DMS53 (cell line): ENCODE measurements at regions not wholly inside any gene's neighbourhood (a gene's known extent, or its start where the extent isn't known, plus 50 kb on each side); places are given as distances from the start of the nearest gene placed in this dataset.
"Not testable (repeated sequence)": the region's sequence is repeated elsewhere in the genome, so short reads cannot be mapped to it uniquely, and the experiment has no call there.

Source experiments
- DNase-seq: peaks from one replicate; lab custom pipeline; 2025; lab: John Stamatoyannopoulos, UW

GRCh38 chr5:177857642-177858200, 75.0 kb upstream of the FAM153A start:
- DNase-seq, result not testable (repeated sequence)

- not testable (repeated sequence) for DNase-seq
These were observed 73.8 kb upstream of the FAM153A start for GRCh38 chr5:177856474-177856873.

- not testable (repeated sequence) for DNase-seq
These were observed 65.2 kb upstream of the FAM153A start for GRCh38 chr5:177847914-177848313.

GRCh38 chr5:177846598-177846997, 63.9 kb upstream of the FAM153A start:
- not testable (repeated sequence) for DNase-seq

- DNase-seq, result not testable (repeated sequence)
These were observed 63.2 kb upstream of the FAM153A start for GRCh38 chr5:177845906-177846305.

- not testable (repeated sequence) for DNase-seq
These were observed 53.5 kb upstream of the FAM153A start for GRCh38 chr5:177836191-177836590.
